ENCODE measurements at regions not wholly inside any gene's neighbourhood (a gene's known extent, or its start where the extent isn't known, plus 50 kb on each side); places are given as distances from the start of the nearest gene placed in this dataset.

DNA sequence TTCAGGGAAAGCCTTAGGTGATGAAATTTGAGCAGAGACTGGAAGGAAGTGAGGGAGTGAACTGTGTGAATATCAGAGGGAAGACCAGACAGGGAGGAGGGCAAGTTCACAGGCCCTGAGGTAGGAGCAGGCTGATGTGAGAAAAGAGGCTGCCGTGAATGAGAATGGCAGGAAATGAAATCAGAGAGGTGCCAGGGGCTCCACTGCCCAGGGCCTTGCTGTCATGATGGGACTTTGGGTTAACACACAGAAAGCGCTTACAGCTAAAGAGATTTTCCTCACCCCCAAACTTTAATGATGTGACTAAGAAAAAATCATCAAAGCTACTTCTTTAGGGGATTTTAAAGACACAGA lies 53.8 kb downstream of the MARCHF4 start:
- TF ChIP-seq SIN3A (IDR thresholded peaks at IDR 0.05; ENCODE audit: borderline replicate concordance, insufficient read depth, low read depth, low read length) (no peak), CTCF (IDR thresholded peaks at IDR 0.05) (no peak), TCF7L2 (IDR thresholded peaks at IDR 0.05; ENCODE audit: low read depth, low read length) (no peak), POLR2AphosphoS5 (IDR thresholded peaks at IDR 0.05; ENCODE audit: low read depth, low read length) (no peak)
- TF ChIP-seq, protein P1, sequence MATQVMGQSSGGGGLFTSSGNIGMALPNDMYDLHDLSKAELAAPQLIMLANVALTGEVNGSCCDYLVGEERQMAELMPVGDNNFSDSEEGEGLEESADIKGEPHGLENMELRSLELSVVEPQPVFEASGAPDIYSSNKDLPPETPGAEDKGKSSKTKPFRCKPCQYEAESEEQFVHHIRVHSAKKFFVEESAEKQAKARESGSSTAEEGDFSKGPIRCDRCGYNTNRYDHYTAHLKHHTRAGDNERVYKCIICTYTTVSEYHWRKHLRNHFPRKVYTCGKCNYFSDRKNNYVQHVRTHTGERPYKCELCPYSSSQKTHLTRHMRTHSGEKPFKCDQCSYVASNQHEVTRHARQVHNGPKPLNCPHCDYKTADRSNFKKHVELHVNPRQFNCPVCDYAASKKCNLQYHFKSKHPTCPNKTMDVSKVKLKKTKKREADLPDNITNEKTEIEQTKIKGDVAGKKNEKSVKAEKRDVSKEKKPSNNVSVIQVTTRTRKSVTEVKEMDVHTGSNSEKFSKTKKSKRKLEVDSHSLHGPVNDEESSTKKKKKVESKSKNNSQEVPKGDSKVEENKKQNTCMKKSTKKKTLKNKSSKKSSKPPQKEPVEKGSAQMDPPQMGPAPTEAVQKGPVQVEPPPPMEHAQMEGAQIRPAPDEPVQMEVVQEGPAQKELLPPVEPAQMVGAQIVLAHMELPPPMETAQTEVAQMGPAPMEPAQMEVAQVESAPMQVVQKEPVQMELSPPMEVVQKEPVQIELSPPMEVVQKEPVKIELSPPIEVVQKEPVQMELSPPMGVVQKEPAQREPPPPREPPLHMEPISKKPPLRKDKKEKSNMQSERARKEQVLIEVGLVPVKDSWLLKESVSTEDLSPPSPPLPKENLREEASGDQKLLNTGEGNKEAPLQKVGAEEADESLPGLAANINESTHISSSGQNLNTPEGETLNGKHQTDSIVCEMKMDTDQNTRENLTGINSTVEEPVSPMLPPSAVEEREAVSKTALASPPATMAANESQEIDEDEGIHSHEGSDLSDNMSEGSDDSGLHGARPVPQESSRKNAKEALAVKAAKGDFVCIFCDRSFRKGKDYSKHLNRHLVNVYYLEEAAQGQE (IDR thresholded peaks at IDR 0.05; ENCODE audit: insufficient read depth in 1 of 2, low read depth in 2 of 2, low read length in 1 of 2) = no peak
- H3K27ac ChIP-seq (ENCODE audit: low read length) = no peak overlapping the region
- ChIA-PET POLR2A (no interaction called here), CTCF (no interaction called here)
- no peaks in the 10 kb centered on the region for H3K27me3 ChIP-seq (ENCODE audit: control insufficient read depth, insufficient read depth, low read length)
- H3K4me3 ChIP-seq (ENCODE audit: low read depth in 2 of 2, low read length in 2 of 2) = no peak overlapping the region
- H3K4me1 ChIP-seq (ENCODE audit: control insufficient read depth, insufficient read depth, low read length) = peaks cover 4% of the 10 kb centered on the region; the same call in 1 of the 2 replicates
- no peak for DNase-seq (ENCODE audit: low read depth, low spot score)
- no peaks in the 10 kb centered on the region for H3K36me3 ChIP-seq (ENCODE audit: control insufficient read depth, insufficient read depth, low read length)
- ATAC-seq = no peak; the same call in 1 of the 2 replicates
- intact Hi-C loops (cut with micrococcal nuclease; ENCODE audit: unreplicated experiment) = no loop called here
- no TSS peak for BruUV-seq (replicated peaks)
- no peaks in the 10 kb centered on the region for H3K9me3 ChIP-seq (ENCODE audit: control insufficient read depth, insufficient read depth, low read depth, low read length)
- in situ Hi-C loops (cut with HindIII; ENCODE audit: low pct_unique_long_range_greater_than_20kb, low sequenced_read_pairs) = no loop called here

DNA sequence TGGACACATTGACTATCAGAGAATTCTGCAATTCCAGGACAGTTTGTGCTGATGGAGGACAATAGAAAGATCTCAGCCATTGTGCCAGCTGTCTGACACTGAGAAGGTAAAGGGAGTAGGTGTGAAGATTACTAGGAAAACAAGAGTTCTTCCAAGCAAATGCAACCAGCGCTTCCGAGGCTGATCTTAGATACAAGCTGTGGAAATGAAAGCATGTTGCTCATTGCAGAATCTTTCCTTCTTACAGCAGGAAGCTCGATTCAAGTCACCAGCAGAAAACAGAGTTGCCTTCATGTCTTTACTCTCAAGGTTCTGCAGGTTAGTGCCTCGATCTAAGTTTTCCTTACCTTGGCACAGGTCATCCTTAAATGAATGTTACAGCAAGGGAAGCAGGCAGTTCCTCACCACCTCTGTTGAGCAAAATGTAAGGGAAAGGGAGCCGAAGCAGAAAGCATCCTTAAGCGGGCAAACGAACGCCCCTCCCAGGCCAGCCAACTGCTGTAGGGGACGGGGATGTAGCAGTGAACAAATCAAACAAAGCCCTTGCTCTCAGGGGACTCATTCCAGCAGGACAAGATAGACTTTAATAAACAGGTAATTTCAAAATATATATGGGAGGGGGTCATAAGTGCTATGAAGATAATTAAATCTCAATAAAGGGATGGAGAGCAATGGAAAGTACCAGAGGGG lies 54.3 kb downstream of the MARCHF4 start:
- POLR2A ChIA-PET = no interaction called here
- no peak for DNase-seq (ENCODE audit: low read depth, low spot score)
- TF ChIP-seq SIN3A (IDR thresholded peaks at IDR 0.05; ENCODE audit: borderline replicate concordance, insufficient read depth, low read depth, low read length) (no peak), POLR2AphosphoS5 (IDR thresholded peaks at IDR 0.05; ENCODE audit: low read depth, low read length) (no peak), TCF7L2 (IDR thresholded peaks at IDR 0.05; ENCODE audit: low read depth, low read length) (no peak), CTCF (IDR thresholded peaks at IDR 0.05) (no peak)
- TF ChIP-seq, protein P1 (IDR thresholded peaks at IDR 0.05; ENCODE audit: insufficient read depth in 1 of 2, low read depth in 2 of 2, low read length in 1 of 2) = no peak
- ATAC-seq = no peak
- Histone ChIP-seq H3K9me3 (ENCODE audit: control insufficient read depth, insufficient read depth, low read depth, low read length) (no peaks in the 10 kb centered on the region), H3K4me3 (ENCODE audit: low read depth in 2 of 2, low read length in 2 of 2) (no peak overlapping the region), H3K27me3 (ENCODE audit: control insufficient read depth, insufficient read depth, low read length) (no peaks in the 10 kb centered on the region), H3K4me1 (ENCODE audit: control insufficient read depth, insufficient read depth, low read length) (peaks cover 4% of the 10 kb centered on the region; the same call in 1 of the 2 replicates), H3K27ac (ENCODE audit: low read length) (no peak overlapping the region), H3K36me3 (ENCODE audit: control insufficient read depth, insufficient read depth, low read length) (no peaks in the 10 kb centered on the region)
- in situ Hi-C loops (cut with HindIII; ENCODE audit: low pct_unique_long_range_greater_than_20kb, low sequenced_read_pairs) = no loop called here
- no TSS peak for BruUV-seq (replicated peaks)
- intact Hi-C loops (cut with micrococcal nuclease; ENCODE audit: unreplicated experiment) = no loop called here
- CTCF ChIA-PET = no interaction called here
